Ovary (tissue), 7 donors: ENCODE measurements at regions not wholly inside any gene's neighbourhood (a gene's known extent, or its start where the extent isn't known, plus 50 kb on each side); places are given as distances from the start of the nearest gene placed in this dataset.

Experiments
- DNase-seq, 5 donors: peaks; one replicate each; pipeline ENCODE4 v3.0.0-alpha.2; 2019 to 2020
- H3K27ac ChIP-seq, 2 donors: fragments of 200-600 bp; one replicate each; pipeline versions ENCODE4 v1.5.1 to v1.8.0; 2019 to 2022
- H3K27me3 ChIP-seq: fragments of 200-600 bp; one replicate; pipeline ENCODE4 v1.8.0; 2022
- H3K36me3 ChIP-seq: fragments of 200-600 bp; sonication (generic); one replicate; pipeline ENCODE4 v1.5.1; 2019
- H3K4me1 ChIP-seq: one replicate; pipeline ENCODE4 v1.8.1; 2013; ENCODE audit warnings: mild to moderate bottlenecking, moderate library complexity; ENCODE audit not compliant: insufficient read depth
- H3K4me3 ChIP-seq: fragments of 200-600 bp; sonication (generic); one replicate; pipeline ENCODE4 v1.5.1; 2017
- H3K9me3 ChIP-seq, 2 donors: fragments of 200-600 bp in 1 of 2; sonication (generic) in 1 of 2; one replicate each; pipeline versions ENCODE4 v1.5.1 to v1.8.1; 2013 to 2019; ENCODE audit warnings: mild to moderate bottlenecking in 1 of 2, moderate library complexity in 1 of 2
- EP300 ChIP-seq: sonication (generic); formaldehyde crosslinking; IDR thresholded peaks from one replicate; pipeline ENCODE4 v1.6.1; 2017; ENCODE audit warnings: antibody characterized with exemption
- POLR2A ChIP-seq: fragments of 450-650 bp; IDR thresholded peaks from one replicate; pipeline ENCODE4 v1.6.1; 2017; ENCODE audit warnings: antibody characterized with exemption, mild to moderate bottlenecking, moderate library complexity
- WGBS, 3 donors: extraction: QIAGEN DNeasy Blood & Tissue Kit in 1 of 3; methylation state at CpG; one replicate each; pipeline versions ENCODE4 v1.1.5 to v1.1.7; 2013 to 2017; 5-methylcytosine and 5-hydroxymethylcytosine counted together
- intact Hi-C, 4 donors: fragments of 100-400 bp; cut with DNase I; formaldehyde crosslinking; loops; one replicate each; pipeline versions ENCODE4 v1.11.0 to v1.15.1; 2022 to 2023
- TF ChIP-seq, protein P1 (sequence below), 3 donors: fragments of 450-650 bp in 2 of 3; fragments of 200-600 bp in 1 of 3; IDR thresholded peaks; one replicate each; pipeline versions ENCODE4 v1.5.1 to v1.8.0; 2016 to 2022; ENCODE audit warnings: antibody characterized with exemption in 3 of 3, mild to moderate bottlenecking in 1 of 3
- donor health status: DM: no; HTN: no; CAD: no; lungs with moderate emphysema.
- donor health status: DM: no; HTN: no; CAD: no.
- donor health status: Bipolar disorder and iron deficiency.
- donor health status: DM: no; HTN: no; CAD: no.
- donor health status: DM: yes; HTN: yes; CAD: no.

DNA sequence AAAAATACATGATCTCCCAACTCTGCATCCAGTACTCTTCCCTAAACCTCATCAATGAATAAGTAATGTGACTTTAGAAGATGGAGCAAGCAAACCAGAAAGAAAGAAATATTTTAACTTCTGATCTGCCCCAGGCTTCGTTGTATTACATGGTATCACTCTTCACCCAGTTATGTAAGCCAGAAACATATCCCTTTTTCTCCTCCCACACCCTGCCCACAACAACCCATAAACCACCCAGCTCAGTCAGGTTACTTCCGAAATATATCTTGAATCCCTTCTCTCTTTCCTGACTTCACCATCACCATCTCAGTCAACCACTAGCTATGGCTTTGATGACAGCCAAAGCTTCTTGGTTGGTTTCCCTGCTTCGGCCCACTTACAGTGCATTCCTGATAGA, 295.8 kb upstream of the PARD3B start:
- WGBS, 3 donors = 95 to 97% (median 96%) methylated on average over 3 of the region's 3 CpGs
- H3K36me3 ChIP-seq = no peaks in the 10 kb centered on the region
- no peak overlapping the region for H3K27ac ChIP-seq
- no peak for DNase-seq
- H3K4me3 ChIP-seq = no peak overlapping the region
- intact Hi-C loops = no loop called here
- H3K27me3 ChIP-seq = no peaks in the 10 kb centered on the region
- no peak for TF ChIP-seq EP300
- TF ChIP-seq, protein P1, sequence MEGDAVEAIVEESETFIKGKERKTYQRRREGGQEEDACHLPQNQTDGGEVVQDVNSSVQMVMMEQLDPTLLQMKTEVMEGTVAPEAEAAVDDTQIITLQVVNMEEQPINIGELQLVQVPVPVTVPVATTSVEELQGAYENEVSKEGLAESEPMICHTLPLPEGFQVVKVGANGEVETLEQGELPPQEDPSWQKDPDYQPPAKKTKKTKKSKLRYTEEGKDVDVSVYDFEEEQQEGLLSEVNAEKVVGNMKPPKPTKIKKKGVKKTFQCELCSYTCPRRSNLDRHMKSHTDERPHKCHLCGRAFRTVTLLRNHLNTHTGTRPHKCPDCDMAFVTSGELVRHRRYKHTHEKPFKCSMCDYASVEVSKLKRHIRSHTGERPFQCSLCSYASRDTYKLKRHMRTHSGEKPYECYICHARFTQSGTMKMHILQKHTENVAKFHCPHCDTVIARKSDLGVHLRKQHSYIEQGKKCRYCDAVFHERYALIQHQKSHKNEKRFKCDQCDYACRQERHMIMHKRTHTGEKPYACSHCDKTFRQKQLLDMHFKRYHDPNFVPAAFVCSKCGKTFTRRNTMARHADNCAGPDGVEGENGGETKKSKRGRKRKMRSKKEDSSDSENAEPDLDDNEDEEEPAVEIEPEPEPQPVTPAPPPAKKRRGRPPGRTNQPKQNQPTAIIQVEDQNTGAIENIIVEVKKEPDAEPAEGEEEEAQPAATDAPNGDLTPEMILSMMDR (IDR thresholded peaks at IDR 0.05) = no peak
- TF ChIP-seq POLR2A = no peak
- H3K9me3 ChIP-seq = no peaks in the 10 kb centered on the region
- H3K4me1 ChIP-seq = no peaks in the 10 kb centered on the region

DNA sequence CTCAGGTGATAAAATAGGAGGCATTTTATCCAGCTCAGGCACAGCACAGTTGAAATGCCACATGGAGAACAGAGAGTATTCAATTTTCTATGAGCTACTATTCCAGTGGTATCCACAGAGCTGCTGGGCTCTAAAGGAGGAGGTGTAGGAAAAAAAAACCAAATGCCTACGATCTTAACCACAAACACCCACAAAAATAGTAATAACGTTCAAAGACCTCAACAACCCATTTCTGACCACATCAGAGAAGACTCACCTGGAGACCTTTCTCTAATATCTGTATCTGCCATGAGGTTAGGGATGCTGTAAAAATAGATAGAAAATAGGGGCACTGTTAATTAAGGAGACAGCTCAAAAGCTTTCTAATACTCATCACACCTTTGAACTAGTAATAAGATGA, 294.6 kb upstream of the PARD3B start:
- Histone ChIP-seq H3K27ac (no peak overlapping the region), H3K4me1 (no peaks in the 10 kb centered on the region), H3K9me3 (no peaks in the 10 kb centered on the region), H3K36me3 (no peaks in the 10 kb centered on the region), H3K4me3 (no peak overlapping the region), H3K27me3 (no peaks in the 10 kb centered on the region)
- DNase-seq = no peak
- TF ChIP-seq, protein P1 (IDR thresholded peaks at IDR 0.05) = no peak
- TF ChIP-seq POLR2A (no peak), EP300 (no peak)
- intact Hi-C loops = no loop called here
- WGBS, 3 donors = 53 to 75% (median 58%) methylated on average over 2 of the region's 2 CpGs

DNA sequence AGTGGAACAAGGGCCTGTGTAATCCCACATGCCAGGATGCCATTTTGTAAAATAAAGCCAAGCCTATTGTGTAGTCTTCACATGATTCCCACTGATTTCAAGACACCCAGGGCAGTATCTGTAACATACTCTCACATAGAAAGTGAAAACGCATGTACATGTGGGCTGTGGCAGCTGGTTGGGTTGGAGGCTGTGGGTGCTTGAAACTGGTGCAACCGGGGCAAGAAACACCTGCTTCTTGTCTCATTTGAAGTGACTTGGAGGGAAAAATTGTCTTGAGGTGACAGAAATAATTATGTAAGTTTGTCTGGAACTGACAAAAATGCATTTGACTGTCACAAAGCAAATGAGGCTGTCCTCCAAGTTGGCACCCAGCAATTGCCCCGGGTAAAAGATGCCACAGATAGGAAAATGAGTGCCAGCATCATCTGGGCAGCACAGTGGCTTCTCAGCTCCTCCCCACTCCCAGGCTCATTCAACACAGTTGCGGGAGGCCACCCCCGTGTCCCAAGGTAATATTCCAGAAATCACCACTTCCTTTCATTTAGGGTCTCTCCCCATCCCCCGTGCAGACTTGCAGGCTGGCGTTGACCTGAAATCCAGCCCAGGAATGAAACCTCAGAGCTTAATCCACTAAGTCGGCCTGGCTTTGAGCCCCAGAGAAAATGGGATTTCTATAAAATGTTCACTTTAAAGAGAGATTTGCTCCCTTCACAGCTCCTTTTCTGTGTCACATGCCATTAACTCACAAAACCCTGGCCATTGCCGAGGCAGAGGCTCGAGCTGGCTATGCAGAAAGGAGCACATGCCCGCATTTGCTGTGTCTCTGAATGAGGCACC, 293.9 kb upstream of the PARD3B start:
- TF ChIP-seq EP300 = no peak
- TF ChIP-seq POLR2A = no peak
- TF ChIP-seq, protein P1 (IDR thresholded peaks at IDR 0.05) = no peak

DNA sequence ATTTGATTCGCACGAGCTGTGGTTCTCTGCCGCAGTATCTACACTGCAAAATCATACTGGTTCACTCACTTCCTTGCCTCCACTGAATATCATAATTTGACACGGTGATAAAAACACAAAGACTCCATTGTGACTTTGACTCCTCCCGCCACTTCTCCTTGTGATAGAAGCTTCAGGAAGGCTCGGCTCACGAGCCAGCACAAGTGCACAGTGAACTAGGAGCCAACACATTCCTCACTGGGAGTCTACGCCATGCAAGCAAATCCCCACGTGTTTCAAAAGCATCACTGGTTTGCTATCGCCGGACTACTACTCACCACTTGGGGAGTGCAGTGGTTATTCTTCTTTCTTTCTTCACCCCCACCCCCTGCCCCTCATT, 293.3 kb upstream of the PARD3B start:
- peaks cover 3% of the 10 kb centered on the region for H3K4me1 ChIP-seq
- TF ChIP-seq, protein P1 (IDR thresholded peaks at IDR 0.05) = no peak
- TF ChIP-seq POLR2A = no peak
- TF ChIP-seq EP300 = no peak
- no peak overlapping the region for H3K27ac ChIP-seq
- intact Hi-C loops = no loop called here
- DNase-seq = no peak
- no peaks in the 10 kb centered on the region for H3K27me3 ChIP-seq
- H3K9me3 ChIP-seq = no peaks in the 10 kb centered on the region
- no peaks in the 10 kb centered on the region for H3K36me3 ChIP-seq
- H3K4me3 ChIP-seq = no peak overlapping the region
- WGBS, 3 donors = 81 to 85% (median 84%) methylated on average over 11 of the region's 11 CpGs

More for the DNA sequence above, 293.9 kb upstream of the PARD3B start:
- no peak for DNase-seq
- intact Hi-C loops = no loop called here
- WGBS, 3 donors = 89 to 96% (median 94%) methylated on average over 11 of the region's 11 CpGs
- Histone ChIP-seq H3K4me1 (no peaks in the 10 kb centered on the region), H3K36me3 (no peaks in the 10 kb centered on the region), H3K27ac (no peak overlapping the region), H3K4me3 (no peak overlapping the region), H3K9me3 (no peaks in the 10 kb centered on the region), H3K27me3 (no peaks in the 10 kb centered on the region)
